ENCODE measurements at regions not wholly inside any gene's neighbourhood (a gene's known extent, or its start where the extent isn't known, plus 50 kb on each side); places are given as distances from the start of the nearest gene placed in this dataset.

- Mint-ChIP-seq H3K4me3 (ENCODE audit: unreplicated experiment) (no peak overlapping the region), H3K36me3 (ENCODE audit: low read depth, unreplicated experiment) (no peaks in the 10 kb centered on the region), H3K9me3 (ENCODE audit: unreplicated experiment) (no peaks in the 10 kb centered on the region), H3K27ac (ENCODE audit: unreplicated experiment) (no peak overlapping the region), H3K4me1 (ENCODE audit: unreplicated experiment) (no peaks in the 10 kb centered on the region), H3K27me3 (ENCODE audit: unreplicated experiment) (no peaks in the 10 kb centered on the region)
- DNase-seq (ENCODE audit: low spot score), result no peak
- no peak for TF ChIP-seq CTCF (IDR thresholded peaks at IDR 0.05; ENCODE audit: unreplicated experiment)
Measured at GRCh38 chr2:225340923-225341322, 58.6 kb upstream of the NYAP2 start.

DNA sequence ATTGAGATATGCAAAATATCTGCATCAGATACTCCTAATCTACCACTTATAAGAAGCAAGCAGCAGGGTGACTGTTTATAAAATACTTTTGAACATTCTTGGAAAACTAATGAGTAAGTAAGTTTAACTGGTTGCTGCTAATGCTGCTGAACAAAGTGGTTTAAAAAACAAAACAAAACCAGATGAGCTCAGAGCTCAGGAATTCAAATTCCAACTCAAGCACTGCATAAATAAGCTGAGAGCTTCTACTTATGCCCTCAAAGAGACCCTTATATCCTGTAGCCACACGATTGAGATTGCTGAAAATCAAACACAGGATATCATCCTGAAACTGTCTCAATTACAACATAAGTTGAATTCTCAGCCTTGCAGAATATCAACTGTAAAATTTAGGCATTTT lies 62.3 kb upstream of the NYAP2 start:
- Mint-ChIP-seq H3K4me3 (ENCODE audit: unreplicated experiment) (no peak overlapping the region), H3K36me3 (ENCODE audit: low read depth, unreplicated experiment) (no peaks in the 10 kb centered on the region), H3K4me1 (ENCODE audit: unreplicated experiment) (no peaks in the 10 kb centered on the region), H3K27ac (ENCODE audit: unreplicated experiment) (no peak overlapping the region), H3K9me3 (ENCODE audit: unreplicated experiment) (no peaks in the 10 kb centered on the region), H3K27me3 (ENCODE audit: unreplicated experiment) (no peaks in the 10 kb centered on the region)
- no peak for DNase-seq (ENCODE audit: low spot score)
- no peak for TF ChIP-seq CTCF (IDR thresholded peaks at IDR 0.05; ENCODE audit: unreplicated experiment)

DNA sequence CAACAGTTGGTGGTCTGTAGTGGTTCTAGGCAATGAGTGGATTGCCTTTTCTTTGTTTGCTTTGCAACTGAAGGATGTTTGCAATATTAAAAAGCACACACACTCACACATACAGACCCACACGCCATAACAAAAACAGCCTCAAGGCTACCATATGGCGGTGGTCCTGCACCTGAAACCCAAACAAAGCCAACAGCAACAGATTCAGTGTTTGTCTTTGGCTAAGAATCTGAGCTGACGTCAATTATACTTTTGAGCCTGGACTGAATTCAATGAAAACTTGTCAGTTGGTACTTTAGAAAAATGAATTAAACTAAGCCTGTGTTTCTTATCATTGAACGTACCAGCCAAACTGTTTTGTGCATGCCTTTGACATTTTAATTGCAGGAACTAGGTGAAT lies 65.0 kb upstream of the NYAP2 start:
- H3K27me3 Mint-ChIP-seq (ENCODE audit: unreplicated experiment), result no peaks in the 10 kb centered on the region
- no peak overlapping the region for H3K27ac Mint-ChIP-seq (ENCODE audit: unreplicated experiment)
- DNase-seq (ENCODE audit: low spot score), result no peak
- no peaks in the 10 kb centered on the region for H3K9me3 Mint-ChIP-seq (ENCODE audit: unreplicated experiment)
- H3K4me3 Mint-ChIP-seq (ENCODE audit: unreplicated experiment), result no peak overlapping the region
- no peak for TF ChIP-seq CTCF (IDR thresholded peaks at IDR 0.05; ENCODE audit: unreplicated experiment)
- no peaks in the 10 kb centered on the region for H3K36me3 Mint-ChIP-seq (ENCODE audit: low read depth, unreplicated experiment)
- no peaks in the 10 kb centered on the region for H3K4me1 Mint-ChIP-seq (ENCODE audit: unreplicated experiment)

GRCh38 chr2:225328192-225328591 lies 71.3 kb upstream of the NYAP2 start:
- Mint-ChIP-seq H3K27me3 (ENCODE audit: unreplicated experiment) (peaks cover under 1% of the 10 kb centered on the region), H3K9me3 (ENCODE audit: unreplicated experiment) (no peaks in the 10 kb centered on the region), H3K27ac (ENCODE audit: unreplicated experiment) (no peak overlapping the region), H3K4me1 (ENCODE audit: unreplicated experiment) (no peaks in the 10 kb centered on the region), H3K4me3 (ENCODE audit: unreplicated experiment) (no peak overlapping the region), H3K36me3 (ENCODE audit: low read depth, unreplicated experiment) (no peaks in the 10 kb centered on the region)
- no peak for DNase-seq (ENCODE audit: low spot score)
- no peak for TF ChIP-seq CTCF (IDR thresholded peaks at IDR 0.05; ENCODE audit: unreplicated experiment)

- TF ChIP-seq CTCF (IDR thresholded peaks at IDR 0.05; ENCODE audit: unreplicated experiment), result no peak
- no peak for DNase-seq (ENCODE audit: low spot score)
- Mint-ChIP-seq H3K27ac (ENCODE audit: unreplicated experiment) (no peak overlapping the region), H3K4me1 (ENCODE audit: unreplicated experiment) (no peaks in the 10 kb centered on the region), H3K9me3 (ENCODE audit: unreplicated experiment) (no peaks in the 10 kb centered on the region), H3K36me3 (ENCODE audit: low read depth, unreplicated experiment) (no peaks in the 10 kb centered on the region), H3K27me3 (ENCODE audit: unreplicated experiment) (peaks cover 1% of the 10 kb centered on the region), H3K4me3 (ENCODE audit: unreplicated experiment) (no peak overlapping the region)
Measured at GRCh38 chr2:225326969-225327368, 72.5 kb upstream of the NYAP2 start.

All from endothelial cell (in vitro differentiated cells).